ENCODE measurements at regions not wholly inside any gene's neighbourhood (a gene's known extent, or its start where the extent isn't known, plus 50 kb on each side); places are given as distances from the start of the nearest gene placed in this dataset.
A peak's percentile ranks its signal among the peaks of the same experiment; 100 is the strongest.

DNA sequence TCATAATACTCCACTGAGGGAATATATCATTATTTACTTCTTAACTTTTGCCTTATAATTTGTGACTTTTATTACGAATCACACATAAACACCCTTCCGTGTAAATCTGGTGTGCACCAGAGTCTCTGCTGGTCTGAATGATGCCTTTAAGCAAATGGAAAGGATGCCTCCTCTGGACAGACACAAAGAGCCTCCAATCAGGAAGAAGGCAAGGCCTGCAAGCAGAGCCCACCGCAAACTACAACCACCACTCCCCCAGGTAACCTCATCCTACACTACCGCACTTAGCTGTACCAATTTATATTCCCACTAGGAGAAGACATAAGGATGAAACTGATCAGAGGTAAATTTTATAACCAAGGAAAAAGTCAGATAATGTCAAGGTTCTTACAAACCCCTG lies 137.6 kb downstream of the KLF12 start:
- TF ChIP-seq, protein P1, sequence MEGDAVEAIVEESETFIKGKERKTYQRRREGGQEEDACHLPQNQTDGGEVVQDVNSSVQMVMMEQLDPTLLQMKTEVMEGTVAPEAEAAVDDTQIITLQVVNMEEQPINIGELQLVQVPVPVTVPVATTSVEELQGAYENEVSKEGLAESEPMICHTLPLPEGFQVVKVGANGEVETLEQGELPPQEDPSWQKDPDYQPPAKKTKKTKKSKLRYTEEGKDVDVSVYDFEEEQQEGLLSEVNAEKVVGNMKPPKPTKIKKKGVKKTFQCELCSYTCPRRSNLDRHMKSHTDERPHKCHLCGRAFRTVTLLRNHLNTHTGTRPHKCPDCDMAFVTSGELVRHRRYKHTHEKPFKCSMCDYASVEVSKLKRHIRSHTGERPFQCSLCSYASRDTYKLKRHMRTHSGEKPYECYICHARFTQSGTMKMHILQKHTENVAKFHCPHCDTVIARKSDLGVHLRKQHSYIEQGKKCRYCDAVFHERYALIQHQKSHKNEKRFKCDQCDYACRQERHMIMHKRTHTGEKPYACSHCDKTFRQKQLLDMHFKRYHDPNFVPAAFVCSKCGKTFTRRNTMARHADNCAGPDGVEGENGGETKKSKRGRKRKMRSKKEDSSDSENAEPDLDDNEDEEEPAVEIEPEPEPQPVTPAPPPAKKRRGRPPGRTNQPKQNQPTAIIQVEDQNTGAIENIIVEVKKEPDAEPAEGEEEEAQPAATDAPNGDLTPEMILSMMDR (IDR thresholded peaks at IDR 0.05; ENCODE audit: insufficient read depth, low read depth, low read length, missing control alignments), result no peak
- no peak overlapping the region for H3K4me3 ChIP-seq (ENCODE audit: low read depth, low read length)
- DNase-seq (ENCODE audit: low read depth), result no peak

GRCh38 chr13:73995736-73996135 lies 138.5 kb downstream of the KLF12 start:
- TF ChIP-seq, protein P1 (IDR thresholded peaks at IDR 0.05; ENCODE audit: insufficient read depth, low read depth, low read length, missing control alignments), result no peak
- DNase-seq (ENCODE audit: low read depth), result no peak
- no peak overlapping the region for H3K4me3 ChIP-seq (ENCODE audit: low read depth, low read length)

- H3K4me3 ChIP-seq (ENCODE audit: low read depth, low read length), result no peak overlapping the region
- TF ChIP-seq, protein P1 (IDR thresholded peaks at IDR 0.05; ENCODE audit: insufficient read depth, low read depth, low read length, missing control alignments), result no peak
- DNase-seq (ENCODE audit: low read depth), result no peak
Measured at GRCh38 chr13:73993661-73994060, 140.5 kb downstream of the KLF12 start.

DNA sequence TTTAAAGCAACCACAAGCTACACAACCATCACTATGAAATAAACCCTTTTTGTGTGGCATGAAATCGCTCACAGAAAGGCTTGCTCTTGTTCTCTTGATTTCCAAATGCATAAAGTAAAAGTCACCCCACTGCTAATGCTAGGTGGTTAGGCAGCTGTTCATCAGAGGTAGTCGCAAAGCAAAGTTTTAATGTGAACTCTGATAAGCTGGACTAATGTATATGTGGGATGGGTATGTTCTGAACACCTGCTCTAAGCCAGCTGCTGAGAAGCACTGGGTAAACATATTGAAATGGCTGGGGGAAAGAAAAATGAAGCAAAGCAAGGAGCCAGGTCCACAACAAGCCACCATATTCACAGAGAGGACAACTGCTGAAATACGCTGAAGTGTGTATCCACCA lies 142.3 kb downstream of the KLF12 start:
- TF ChIP-seq, protein P1 (IDR thresholded peaks at IDR 0.05; ENCODE audit: insufficient read depth, low read depth, low read length, missing control alignments), result no peak
- DNase-seq (ENCODE audit: low read depth), result no peak
- no peak overlapping the region for H3K4me3 ChIP-seq (ENCODE audit: low read depth, low read length)

- TF ChIP-seq, protein P1 (IDR thresholded peaks at IDR 0.05; ENCODE audit: insufficient read depth, low read depth, low read length, missing control alignments), result no peak
- H3K4me3 ChIP-seq (ENCODE audit: low read depth, low read length), result no peak overlapping the region
- DNase-seq (ENCODE audit: low read depth), result peak; percentile 26
Measured at GRCh38 chr13:73991384-73991783, 142.8 kb downstream of the KLF12 start.

GRCh38 chr13:73989244-73989843 lies 144.9 kb downstream of the KLF12 start:
- no peak for DNase-seq (ENCODE audit: low read depth)
- no peak overlapping the region for H3K4me3 ChIP-seq (ENCODE audit: low read depth, low read length)
- TF ChIP-seq, protein P1 (IDR thresholded peaks at IDR 0.05; ENCODE audit: insufficient read depth, low read depth, low read length, missing control alignments), result no peak

DNA sequence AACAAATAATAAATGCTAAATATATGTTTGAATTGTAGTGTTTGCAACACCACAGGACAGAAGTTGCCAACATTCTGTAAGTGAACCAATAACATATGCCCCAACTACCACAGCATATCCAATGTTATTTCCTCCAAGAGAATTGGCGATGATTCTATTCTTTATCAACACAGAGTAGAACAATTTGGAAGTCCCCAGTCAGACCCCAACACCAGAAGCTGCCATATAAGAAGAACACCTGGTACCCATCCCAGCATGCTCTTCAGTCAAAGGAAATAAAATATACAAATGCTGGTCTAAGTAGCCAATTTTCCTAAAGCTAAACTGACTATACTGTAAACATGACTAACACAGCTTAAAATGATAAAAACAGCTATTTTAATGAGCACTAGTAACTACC lies 145.7 kb downstream of the KLF12 start:
- TF ChIP-seq, protein P1 (IDR thresholded peaks at IDR 0.05; ENCODE audit: insufficient read depth, low read depth, low read length, missing control alignments), result no peak
- DNase-seq (ENCODE audit: low read depth), result no peak
- H3K4me3 ChIP-seq (ENCODE audit: low read depth, low read length), result no peak overlapping the region

All from GM12865 (cell line).